GM23248 (cell line): ENCODE measurements at regions not wholly inside any gene's neighbourhood (a gene's known extent, or its start where the extent isn't known, plus 50 kb on each side); places are given as distances from the start of the nearest gene placed in this dataset.

Source experiments
- DNase-seq: peaks from one replicate; pipeline ENCODE4 v3.0.0-alpha.2; 2015
- H2AFZ ChIP-seq: fragments of 200-600 bp; sonication (generic); 2 replicates; pipeline ENCODE4 v1.6.1; 2016; ENCODE audit warnings: antibody characterized with exemption
- H3F3A ChIP-seq: fragments of 200-600 bp; sonication (generic); 2 replicates; pipeline ENCODE4 v1.6.1; 2016; ENCODE audit warnings: mild to moderate bottlenecking, antibody characterized with exemption, mixed run types; ENCODE audit not compliant: insufficient read depth
- H3K27ac ChIP-seq: fragments of 200-600 bp; sonication (generic); 2 replicates; pipeline ENCODE4 v1.5.1; 2016; ENCODE audit warnings: mild to moderate bottlenecking
- H3K27me3 ChIP-seq: fragments of 200-600 bp; sonication (generic); replicated peaks from 2 replicates; pipeline ENCODE4 v1.6.1; 2016; ENCODE audit warnings: mild to moderate bottlenecking; ENCODE audit not compliant: insufficient read depth
- H3K36me3 ChIP-seq: fragments of 200-600 bp; sonication (generic); 2 replicates; pipeline ENCODE4 v1.6.1; 2016; ENCODE audit warnings: low read depth, mild to moderate bottlenecking
- H3K4me1 ChIP-seq: fragments of 200-600 bp; sonication (generic); 2 replicates; pipeline ENCODE4 v1.6.1; 2016; ENCODE audit warnings: mild to moderate bottlenecking; ENCODE audit not compliant: insufficient read depth
- H3K4me2 ChIP-seq: fragments of 200-600 bp; sonication (generic); one replicate; pipeline ENCODE4 v1.6.1; 2016; ENCODE audit warnings: mild to moderate bottlenecking; ENCODE audit not compliant: unreplicated experiment
- H3K4me3 ChIP-seq: fragments of 200-600 bp; sonication (generic); 2 replicates; pipeline ENCODE4 v1.5.1; 2016; ENCODE audit warnings: mild to moderate bottlenecking
- H3K79me2 ChIP-seq: fragments of 200-600 bp; sonication (generic); 2 replicates; pipeline ENCODE4 v1.6.1; 2016; ENCODE audit warnings: mild to moderate bottlenecking; ENCODE audit not compliant: insufficient read depth
- H3K9ac ChIP-seq: fragments of 200-600 bp; sonication (generic); 2 replicates; pipeline ENCODE4 v1.6.1; 2016; ENCODE audit warnings: mild to moderate bottlenecking
- H3K9me2 ChIP-seq: fragments of 200-600 bp; sonication (generic); 2 replicates; pipeline ENCODE4 v1.6.1; 2016; ENCODE audit warnings: mixed run types, mild to moderate bottlenecking, moderate library complexity; ENCODE audit not compliant: insufficient read depth
- H3K9me3 ChIP-seq: fragments of 200-600 bp; sonication (generic); one replicate; pipeline ENCODE4 v1.6.1; 2017; ENCODE audit warnings: low read depth
- H4K20me1 ChIP-seq: fragments of 200-600 bp; sonication (generic); 2 replicates; pipeline ENCODE4 v1.6.0; 2016; ENCODE audit not compliant: insufficient read depth
- EZH2 ChIP-seq: fragments of 200-600 bp; sonication (generic); IDR thresholded peaks from 2 replicates; pipeline ENCODE4 v1.6.1; 2018; ENCODE audit warnings: antibody characterized with exemption, mild to moderate bottlenecking; ENCODE audit not compliant: insufficient read depth, poor library complexity, severe bottlenecking
- EZH2phosphoT487 ChIP-seq: fragments of 200-600 bp; sonication (generic); IDR thresholded peaks from 2 replicates; pipeline ENCODE4 v1.6.1; 2018; ENCODE audit warnings: antibody characterized with exemption, moderate library complexity, mild to moderate bottlenecking, low read depth; ENCODE audit not compliant: insufficient read depth
- WGBS, 2 experiments: methylation state at CpG; one replicate each; pipeline ENCODE4 v1.1.6; 2015 to 2017; ENCODE audit warnings: low lambda C conversion rate in 2 of 2, low coverage in 1 of 2; ENCODE audit errors: missing lambda C conversion rate in 2 of 2; 5-methylcytosine and 5-hydroxymethylcytosine counted together
- in situ Hi-C: fragments of 300-500 bp; cut with MboI; formaldehyde crosslinking; loops from 2 replicates; pipeline ENCODE4 v1.15.0; 2020

DNA sequence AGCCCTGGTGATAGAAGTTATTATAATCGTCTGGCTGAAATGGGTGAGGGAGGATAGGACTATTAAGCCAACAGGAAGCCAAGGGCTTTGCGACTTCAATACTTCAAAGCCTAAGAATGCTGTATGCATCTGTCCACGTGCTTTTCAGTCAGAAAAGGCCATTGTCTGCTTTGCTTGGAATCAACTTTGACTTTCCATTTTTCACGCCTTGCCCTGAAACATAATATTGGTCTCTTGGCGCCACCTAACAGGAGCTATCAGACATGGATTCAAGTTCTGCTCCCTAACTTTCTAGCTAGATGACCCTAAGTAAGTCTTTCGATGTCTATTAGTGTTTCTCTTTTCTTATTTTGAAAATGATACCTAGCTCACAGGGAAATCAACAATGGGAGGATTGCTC is 572.6 kb downstream of the TLR4 start:
- no peaks in the 10 kb centered on the region for H3K9me3 ChIP-seq
- no peaks in the 10 kb centered on the region for H3K4me1 ChIP-seq
- H2AFZ ChIP-seq = no peak overlapping the region
- no peaks in the 10 kb centered on the region for H3K27me3 ChIP-seq
- WGBS, 2 experiments = 21 to 23% methylated on average over 6 of the region's 6 CpGs
- H3K4me3 ChIP-seq = no peak overlapping the region
- H4K20me1 ChIP-seq = no peaks in the 10 kb centered on the region
- no peaks in the 10 kb centered on the region for H3K9me2 ChIP-seq
- no peaks in the 10 kb centered on the region for H3K79me2 ChIP-seq
- H3K9ac ChIP-seq = no peak overlapping the region
- no peaks in the 10 kb centered on the region for H3F3A ChIP-seq
- DNase-seq = no peak
- in situ Hi-C loops = no loop called here
- H3K4me2 ChIP-seq = no peak overlapping the region
- H3K36me3 ChIP-seq = no peaks in the 10 kb centered on the region
- TF ChIP-seq EZH2 = no peak
- no peak for TF ChIP-seq EZH2phosphoT487
- no peak overlapping the region for H3K27ac ChIP-seq

GRCh38 chr9:118281772-118282171 is 577.6 kb downstream of the TLR4 start:
- H3K4me1 ChIP-seq = no peaks in the 10 kb centered on the region
- no peaks in the 10 kb centered on the region for H3K27me3 ChIP-seq
- no peaks in the 10 kb centered on the region for H4K20me1 ChIP-seq
- no peak overlapping the region for H3K4me2 ChIP-seq
- H2AFZ ChIP-seq = no peak overlapping the region
- H3K9me2 ChIP-seq = no peaks in the 10 kb centered on the region
- no peaks in the 10 kb centered on the region for H3K9me3 ChIP-seq
- no peak overlapping the region for H3K9ac ChIP-seq
- H3K36me3 ChIP-seq = no peaks in the 10 kb centered on the region
- 13 to 17% methylated on average over 3 of the region's 3 CpGs for WGBS, 2 experiments
- in situ Hi-C loops = no loop called here
- H3K27ac ChIP-seq = no peak overlapping the region
- no peaks in the 10 kb centered on the region for H3F3A ChIP-seq
- no peak overlapping the region for H3K4me3 ChIP-seq
- no peak for DNase-seq
- no peaks in the 10 kb centered on the region for H3K79me2 ChIP-seq
- no peak for TF ChIP-seq EZH2phosphoT487
- TF ChIP-seq EZH2 = no peak

DNA sequence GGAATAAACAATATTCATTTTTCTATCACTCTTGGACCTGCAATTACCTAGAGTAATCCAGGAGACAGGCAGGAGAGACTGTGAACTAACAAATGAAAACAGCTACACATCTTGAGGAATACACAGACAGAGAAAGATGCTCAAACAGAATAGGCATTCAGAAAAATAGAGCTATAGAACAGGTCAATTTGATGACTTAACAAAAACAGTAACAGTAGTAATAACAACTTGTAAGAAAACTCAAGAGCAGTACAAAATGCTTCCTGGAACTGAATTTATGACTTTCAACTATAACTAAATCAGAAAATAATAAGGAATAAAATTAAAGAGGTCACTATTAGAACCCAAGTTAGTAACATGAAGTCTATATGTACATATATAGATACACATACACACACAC is 579.3 kb downstream of the TLR4 start:
- H3K27me3 ChIP-seq = no peaks in the 10 kb centered on the region
- TF ChIP-seq EZH2phosphoT487 (no peak), EZH2 (no peak)
- H3F3A ChIP-seq = no peaks in the 10 kb centered on the region
- no peak overlapping the region for H3K9ac ChIP-seq
- H3K4me3 ChIP-seq = no peak overlapping the region
- H3K9me2 ChIP-seq = no peaks in the 10 kb centered on the region
- H3K4me2 ChIP-seq = no peak overlapping the region
- H3K9me3 ChIP-seq = no peaks in the 10 kb centered on the region
- no peaks in the 10 kb centered on the region for H4K20me1 ChIP-seq
- no peaks in the 10 kb centered on the region for H3K36me3 ChIP-seq
- H3K4me1 ChIP-seq = no peaks in the 10 kb centered on the region
- no peak overlapping the region for H2AFZ ChIP-seq
- no peak overlapping the region for H3K27ac ChIP-seq
- DNase-seq = no peak
- H3K79me2 ChIP-seq = no peaks in the 10 kb centered on the region
- in situ Hi-C loops = no loop called here

GRCh38 chr9:118290116-118290515 is 585.9 kb downstream of the TLR4 start:
- Histone ChIP-seq H3K9me3 (no peaks in the 10 kb centered on the region), H3K36me3 (no peaks in the 10 kb centered on the region), H3K4me1 (no peaks in the 10 kb centered on the region), H3K79me2 (no peaks in the 10 kb centered on the region), H3F3A (no peaks in the 10 kb centered on the region), H3K27me3 (no peaks in the 10 kb centered on the region), H3K4me3 (no peak overlapping the region), H3K9me2 (no peaks in the 10 kb centered on the region), H3K9ac (no peak overlapping the region), H2AFZ (no peak overlapping the region), H4K20me1 (no peaks in the 10 kb centered on the region), H3K4me2 (no peak overlapping the region), H3K27ac (no peak overlapping the region)
- WGBS, 2 experiments = 25 to 31% methylated on average over 3 of the region's 3 CpGs
- TF ChIP-seq EZH2phosphoT487 = no peak
- TF ChIP-seq EZH2 = no peak
- in situ Hi-C loops = no loop called here
- DNase-seq = no peak

DNA sequence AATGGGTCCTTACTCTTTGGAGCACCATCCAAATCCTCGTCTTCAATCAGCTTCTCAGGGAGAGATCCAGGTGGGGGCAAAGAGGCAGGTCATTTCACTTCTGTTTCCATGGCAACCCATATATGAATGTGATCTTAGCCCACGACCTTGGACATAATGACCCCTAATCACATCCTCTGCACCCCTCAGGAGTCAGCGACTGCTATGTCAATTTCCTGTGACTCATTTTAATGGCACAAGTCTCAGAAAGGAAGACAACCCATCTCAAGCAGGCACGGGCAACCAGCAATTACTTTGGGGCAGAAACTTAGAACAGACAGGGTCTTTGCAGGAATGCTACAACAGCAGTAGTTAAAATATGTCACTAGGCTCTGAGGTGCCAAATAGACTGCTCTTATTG is 591.2 kb downstream of the TLR4 start:
- Histone ChIP-seq H3K27me3 (no peaks in the 10 kb centered on the region), H3K9ac (no peak overlapping the region), H3K4me2 (no peak overlapping the region), H4K20me1 (no peaks in the 10 kb centered on the region), H3K9me3 (no peaks in the 10 kb centered on the region), H3K79me2 (no peaks in the 10 kb centered on the region), H3K4me1 (no peaks in the 10 kb centered on the region), H3K4me3 (no peak overlapping the region), H3K9me2 (no peaks in the 10 kb centered on the region), H3K36me3 (no peaks in the 10 kb centered on the region), H3K27ac (no peak overlapping the region), H2AFZ (no peak overlapping the region), H3F3A (no peaks in the 10 kb centered on the region)
- TF ChIP-seq EZH2 (no peak), EZH2phosphoT487 (no peak)
- 12 to 14% methylated on average over 4 of the region's 4 CpGs for WGBS, 2 experiments
- in situ Hi-C loops = no loop called here
- no peak for DNase-seq
